ENCODE measurements at regions not wholly inside any gene's neighbourhood (a gene's known extent, or its start where the extent isn't known, plus 50 kb on each side); places are given as distances from the start of the nearest gene placed in this dataset.

DNA sequence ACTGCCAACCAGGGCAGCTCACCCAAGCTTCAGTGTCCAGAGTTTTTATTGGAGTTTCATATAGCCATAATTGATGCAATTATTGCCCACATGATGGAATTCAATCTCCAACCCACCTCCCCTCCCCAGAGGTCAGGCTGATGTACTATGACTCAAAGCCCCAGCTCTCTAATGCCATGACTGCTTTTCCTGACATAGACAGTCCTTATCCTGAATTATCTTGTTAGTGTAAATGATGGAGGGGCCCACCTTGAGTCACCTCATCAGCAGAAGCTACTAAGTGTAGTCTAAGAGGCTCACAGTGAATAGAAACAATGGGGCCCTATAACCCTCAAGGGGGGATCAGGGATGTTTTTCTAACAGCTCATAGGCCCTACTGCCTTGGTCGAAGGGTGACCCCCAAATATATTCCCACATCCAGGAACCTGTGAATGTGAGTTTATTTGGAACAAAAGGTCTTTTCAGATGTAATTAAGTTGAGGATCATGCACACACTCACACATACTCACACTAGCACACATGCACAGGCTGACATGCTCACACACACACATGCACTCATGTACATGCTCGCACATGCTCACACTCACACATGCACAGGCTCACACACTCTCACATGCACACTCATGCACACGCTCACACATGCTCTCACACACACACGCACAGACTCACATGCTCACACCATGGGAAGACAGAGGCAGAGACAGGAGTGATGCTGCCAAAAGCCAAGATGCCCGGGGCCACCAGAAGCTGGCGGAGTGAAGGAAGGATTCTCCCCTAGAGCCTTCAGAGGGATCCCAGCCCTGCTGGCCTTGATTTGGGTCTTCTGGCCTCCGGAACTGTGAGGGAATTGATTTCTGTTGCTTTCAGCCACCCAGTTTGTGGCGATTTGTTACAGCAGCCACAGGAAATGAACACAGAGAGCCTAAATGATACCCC is 131.2 kb upstream of the SMAD3 start:
- H3K4me1 ChIP-seq (replicated peaks) = peaks cover 38% of the 10 kb centered on the region
- H3K36me3 ChIP-seq = no peaks in the 10 kb centered on the region
- no peak overlapping the region for H3K27ac ChIP-seq
- no peaks in the 10 kb centered on the region for H3K27me3 ChIP-seq (replicated peaks)
- H3K4me3 ChIP-seq = no peak overlapping the region
- no peak for DNase-seq (ENCODE audit: low read depth in 1 of 2, low spot score in 2 of 2)
- no peaks in the 10 kb centered on the region for H3K9me3 ChIP-seq (replicated peaks)

DNA sequence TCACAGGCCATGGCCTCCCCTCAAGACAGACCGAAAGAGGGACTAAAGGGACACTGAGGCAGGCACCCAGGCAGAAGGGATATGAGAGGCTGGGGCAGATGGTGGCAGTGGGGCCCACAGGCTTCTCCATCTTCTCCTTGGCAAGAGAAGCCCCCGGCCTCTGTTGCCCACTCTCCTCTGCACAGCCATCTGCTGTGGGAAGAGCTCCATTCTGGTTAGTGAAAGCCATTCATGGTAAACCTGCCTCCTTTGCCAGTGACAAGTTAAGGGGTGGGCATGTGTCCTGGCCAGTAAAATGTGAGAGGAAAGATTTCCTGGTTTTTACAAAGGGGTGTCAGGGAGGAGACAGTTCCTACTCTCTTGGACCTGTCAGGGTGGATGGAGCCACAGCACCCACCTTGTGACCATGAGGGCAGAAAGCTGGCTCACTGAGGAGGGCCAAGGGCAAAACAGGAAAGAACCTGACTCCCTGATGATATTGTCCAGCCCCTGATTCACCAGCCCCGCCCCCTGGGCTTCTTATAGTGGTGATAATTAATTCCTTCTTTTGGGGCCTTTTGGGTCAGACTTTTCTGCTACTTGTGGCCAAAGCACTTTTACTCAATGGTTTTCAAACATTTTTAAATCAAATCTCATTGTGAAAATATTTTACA is 130.4 kb upstream of the SMAD3 start:
- Histone ChIP-seq H3K36me3 (no peaks in the 10 kb centered on the region), H3K4me1 (replicated peaks) (peaks cover 38% of the 10 kb centered on the region), H3K9me3 (replicated peaks) (no peaks in the 10 kb centered on the region), H3K27ac (no peak overlapping the region), H3K27me3 (replicated peaks) (no peaks in the 10 kb centered on the region), H3K4me3 (no peak overlapping the region)
- DNase-seq (ENCODE audit: low read depth in 1 of 2, low spot score in 2 of 2) = no peak

DNA sequence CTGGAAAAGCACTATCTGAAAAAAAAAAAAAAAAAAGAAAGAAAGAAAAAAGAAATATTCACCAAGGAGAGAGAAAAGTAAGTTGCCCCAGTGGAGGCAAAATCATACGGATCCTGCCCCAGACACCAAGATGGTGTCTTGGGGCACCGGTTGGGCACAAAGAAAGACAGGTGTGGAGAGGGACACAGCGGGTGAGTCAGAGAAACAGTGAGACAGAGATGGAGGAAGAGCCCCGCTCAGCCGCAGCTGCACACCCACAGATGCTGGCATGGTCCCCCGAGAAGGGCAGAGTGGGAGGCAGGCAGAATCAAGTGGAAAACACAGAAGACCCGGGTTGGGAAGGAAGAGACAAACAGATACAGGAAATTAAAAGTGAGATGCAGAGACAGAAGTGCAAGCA is 129.7 kb upstream of the SMAD3 start:
- peak overlapping the region; percentile 37 for H3K4me3 ChIP-seq

DNA sequence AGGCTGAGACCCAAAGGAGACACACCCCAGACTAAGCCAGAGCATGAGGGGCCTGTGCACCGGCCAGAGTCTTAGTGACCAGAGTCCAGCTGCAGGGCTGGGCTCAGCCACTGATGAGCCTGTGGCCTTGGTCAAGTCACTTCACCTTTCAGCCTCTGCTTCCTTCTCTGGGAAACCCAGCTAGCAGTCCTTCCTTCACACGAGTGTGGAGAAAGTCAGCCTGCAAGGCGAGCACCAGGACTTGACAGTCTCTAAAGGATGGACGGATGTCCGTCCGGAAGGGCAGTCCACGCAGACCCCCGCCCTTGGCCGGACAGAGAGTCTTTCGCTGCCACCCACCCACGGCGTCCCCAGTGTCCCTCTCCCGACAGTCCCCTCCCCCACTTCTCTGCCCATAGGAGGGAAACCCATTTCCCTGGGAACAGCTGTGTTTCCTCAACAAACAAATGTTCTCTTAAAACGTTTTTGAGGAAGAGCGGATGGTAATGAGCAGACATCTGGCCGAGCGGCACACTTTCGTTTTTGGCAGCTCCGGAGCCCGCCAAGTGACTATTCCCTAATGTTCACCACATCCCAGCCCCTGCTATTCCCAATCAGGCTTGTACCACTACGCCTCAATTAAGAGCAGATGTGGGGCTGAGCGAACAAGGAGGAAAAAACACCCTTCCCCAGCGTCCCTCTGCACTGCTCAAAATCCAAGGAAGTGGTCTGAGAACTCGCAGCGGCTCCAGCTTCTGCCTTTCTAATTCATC is 129.1 kb upstream of the SMAD3 start:
- H3K9me3 ChIP-seq (replicated peaks) = no peaks in the 10 kb centered on the region

More for the DNA sequence above, 129.7 kb upstream of the SMAD3 start:
- no peak overlapping the region; the same call in 1 of the 2 replicates for H3K27ac ChIP-seq
- H3K4me1 ChIP-seq (replicated peaks) = peaks cover 41% of the 10 kb centered on the region
- no peak for DNase-seq (ENCODE audit: low read depth in 1 of 2, low spot score in 2 of 2)
- no peaks in the 10 kb centered on the region for H3K9me3 ChIP-seq (replicated peaks)
- H3K36me3 ChIP-seq = no peaks in the 10 kb centered on the region
- no peaks in the 10 kb centered on the region for H3K27me3 ChIP-seq (replicated peaks)

DNA sequence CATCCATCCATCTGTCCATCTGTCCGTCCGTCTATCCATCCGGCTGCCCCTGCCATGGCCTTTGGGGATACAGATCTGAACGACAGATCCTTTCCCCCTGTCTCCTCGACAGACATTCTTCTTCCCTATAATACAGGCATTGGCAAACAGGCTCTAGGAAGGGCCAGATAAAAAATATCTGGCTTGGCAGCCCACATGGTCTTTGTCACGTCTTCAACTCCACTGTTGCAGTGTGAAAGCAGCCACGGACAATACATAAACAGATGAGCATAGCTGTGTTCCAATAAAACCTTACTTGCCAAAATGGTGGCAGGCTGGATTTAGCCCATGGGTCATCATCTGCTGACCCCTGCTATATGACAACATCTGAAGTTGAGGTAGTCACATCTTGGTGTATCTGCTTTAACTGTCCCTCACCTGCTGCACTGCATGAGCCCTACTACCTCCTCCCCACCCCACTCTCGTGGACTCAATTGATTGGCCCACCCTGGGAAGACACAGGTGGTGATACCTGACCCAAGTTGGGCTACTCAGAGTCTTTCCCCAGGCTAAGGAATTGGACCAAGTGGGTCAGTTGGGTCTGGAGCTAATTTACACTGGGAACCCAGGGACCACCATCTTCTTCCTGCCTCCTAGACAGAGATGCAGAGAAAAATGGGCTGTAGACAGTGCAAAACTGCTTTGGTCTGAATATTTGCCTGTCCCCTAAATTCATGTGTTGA is 128.4 kb upstream of the SMAD3 start:
- Histone ChIP-seq H3K27me3 (replicated peaks) (no peaks in the 10 kb centered on the region), H3K27ac (peak overlapping the region; percentile 38)
- DNase-seq (ENCODE audit: low read depth in 1 of 2, low spot score in 2 of 2) = no peak

More for the DNA sequence above, 129.1 kb upstream of the SMAD3 start:
- Histone ChIP-seq H3K4me3 (peak overlapping the region; percentile 37), H3K4me1 (replicated peaks) (peaks cover 35% of the 10 kb centered on the region), H3K27me3 (replicated peaks) (no peaks in the 10 kb centered on the region), H3K27ac (peak overlapping the region; percentile 38), H3K36me3 (no peaks in the 10 kb centered on the region)
- DNase-seq (ENCODE audit: low read depth in 1 of 2, low spot score in 2 of 2) = peak in 1 of 2 experiments; percentile 44

DNA sequence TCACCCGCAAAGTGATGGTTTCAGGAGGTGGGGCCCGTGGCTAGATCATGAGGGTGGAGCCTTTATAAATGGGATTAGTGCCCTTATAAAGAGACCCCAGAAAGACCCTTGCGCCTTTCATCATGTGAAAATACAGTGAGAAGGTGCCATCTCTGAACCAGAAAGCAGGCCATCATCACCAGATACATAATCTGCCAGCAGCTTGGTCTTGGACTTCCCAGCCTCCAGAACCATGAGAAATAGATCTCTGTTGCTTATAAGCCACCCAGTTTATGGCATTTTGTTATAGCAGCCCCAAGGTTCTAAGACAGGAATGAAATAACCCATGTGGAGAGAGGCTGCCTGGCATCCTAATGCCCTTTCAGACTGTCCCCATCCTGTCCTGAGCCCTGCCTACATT is 127.8 kb upstream of the SMAD3 start:
- Histone ChIP-seq H3K4me1 (replicated peaks) (peaks cover 22% of the 10 kb centered on the region), H3K27ac (no peak overlapping the region), H3K27me3 (replicated peaks) (no peaks in the 10 kb centered on the region), H3K4me3 (no peak overlapping the region), H3K36me3 (no peaks in the 10 kb centered on the region), H3K9me3 (replicated peaks) (no peaks in the 10 kb centered on the region)
- no peak for DNase-seq (ENCODE audit: low read depth in 1 of 2, low spot score in 2 of 2)

More for the DNA sequence above, 128.4 kb upstream of the SMAD3 start:
- Histone ChIP-seq H3K4me3 (peak overlapping the region; percentile 37), H3K4me1 (replicated peaks) (peaks cover 28% of the 10 kb centered on the region), H3K9me3 (replicated peaks) (no peaks in the 10 kb centered on the region), H3K36me3 (no peaks in the 10 kb centered on the region)

DNA sequence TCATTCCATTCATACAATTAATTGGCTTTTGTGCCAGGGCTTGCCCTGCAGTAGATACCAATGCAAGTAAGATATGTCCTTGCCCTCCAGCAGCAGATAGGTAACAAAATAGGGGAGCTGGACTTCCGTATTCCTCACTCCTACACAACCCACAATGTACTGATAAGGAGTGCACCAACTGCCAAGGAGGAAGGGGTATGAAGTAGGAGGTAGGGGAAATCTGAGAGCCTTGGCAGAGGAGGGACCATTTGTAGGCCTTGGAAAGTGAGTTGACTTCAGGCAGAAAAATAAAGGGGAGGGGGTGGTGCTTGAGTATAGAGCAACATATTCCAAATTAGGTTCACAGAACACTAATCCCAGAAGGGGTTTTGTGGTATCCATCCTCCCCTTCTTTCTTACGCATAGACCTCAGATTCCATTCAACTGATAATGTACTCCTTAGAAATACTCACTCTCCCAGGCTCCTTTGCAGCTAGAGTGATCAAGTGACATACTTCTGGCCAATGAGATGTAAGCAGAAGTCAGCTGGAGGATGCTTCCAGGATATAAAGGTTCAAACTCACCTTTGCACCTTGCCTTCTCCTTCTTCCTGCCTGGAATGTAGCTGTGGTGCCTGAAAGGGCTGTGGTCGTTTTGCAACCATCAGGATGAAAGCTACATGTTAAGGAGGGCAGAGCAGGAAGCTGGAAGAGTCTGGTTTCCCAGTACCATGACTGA is 127.1 kb upstream of the SMAD3 start:
- DNase-seq (ENCODE audit: low read depth in 1 of 2, low spot score in 2 of 2) = no peak
- no peaks in the 10 kb centered on the region for H3K27me3 ChIP-seq (replicated peaks)
- no peaks in the 10 kb centered on the region for H3K9me3 ChIP-seq (replicated peaks)
- H3K4me3 ChIP-seq = no peak overlapping the region
- peaks cover 18% of the 10 kb centered on the region for H3K4me1 ChIP-seq (replicated peaks)
- H3K36me3 ChIP-seq = no peaks in the 10 kb centered on the region
- H3K27ac ChIP-seq = no peak overlapping the region

DNA sequence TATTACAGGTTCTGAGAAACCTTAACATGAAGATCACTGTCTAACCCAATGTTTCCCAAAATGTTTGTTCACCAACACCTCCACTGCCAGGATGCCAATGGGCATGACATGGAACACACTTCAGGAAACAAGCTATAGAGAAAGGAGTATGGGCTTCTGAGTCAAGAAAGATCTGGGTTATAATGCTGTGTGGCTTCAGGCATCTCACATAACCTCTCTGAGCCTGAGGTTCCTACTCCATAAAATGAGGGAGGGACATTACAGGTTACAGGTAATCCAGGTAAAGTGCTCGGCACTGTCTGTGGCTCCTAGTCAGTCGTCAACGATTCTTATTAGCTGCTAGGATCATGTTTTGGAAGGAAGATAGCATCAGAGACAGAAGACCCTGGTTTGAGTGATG is 126.4 kb upstream of the SMAD3 start:
- Histone ChIP-seq H3K4me1 (replicated peaks) (peaks cover 18% of the 10 kb centered on the region), H3K27me3 (replicated peaks) (no peaks in the 10 kb centered on the region), H3K36me3 (no peaks in the 10 kb centered on the region), H3K4me3 (no peak overlapping the region), H3K27ac (no peak overlapping the region), H3K9me3 (replicated peaks) (no peaks in the 10 kb centered on the region)
- no peak for DNase-seq (ENCODE audit: low read depth in 1 of 2, low spot score in 2 of 2)

DNA sequence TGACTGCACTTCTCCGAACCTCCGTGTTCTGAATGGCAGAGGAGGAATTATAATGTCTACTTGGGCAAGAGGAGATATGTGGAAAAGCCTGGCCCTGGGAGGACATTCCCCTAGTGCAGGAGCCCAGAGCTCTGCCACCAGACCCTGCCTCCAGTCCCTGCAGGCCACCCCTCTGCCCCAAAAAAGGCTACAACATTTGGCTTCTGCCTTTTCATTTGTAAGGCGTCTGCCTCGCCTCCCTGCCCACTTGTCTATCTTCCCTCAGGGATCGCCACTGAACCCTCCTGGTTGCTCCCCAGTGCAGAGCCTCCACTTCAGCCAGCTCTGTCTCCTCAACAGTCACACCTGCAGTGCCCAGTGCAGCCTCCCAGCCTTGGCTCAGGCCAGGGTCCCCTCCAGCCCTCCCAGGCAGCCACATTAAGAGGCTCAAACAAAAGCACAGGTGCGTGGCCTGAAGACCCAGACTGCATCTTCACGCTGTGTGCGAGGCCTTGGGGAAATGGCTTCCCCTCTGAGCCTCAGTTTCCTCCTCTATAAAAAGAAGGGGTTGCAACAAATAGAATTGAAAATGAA is 125.9 kb upstream of the SMAD3 start:
- DNase-seq (ENCODE audit: low read depth in 1 of 2, low spot score in 2 of 2) = no peak
- H3K27me3 ChIP-seq (replicated peaks) = no peaks in the 10 kb centered on the region
- no peaks in the 10 kb centered on the region for H3K9me3 ChIP-seq (replicated peaks)
- no peaks in the 10 kb centered on the region for H3K36me3 ChIP-seq
- H3K4me3 ChIP-seq = no peak overlapping the region
- peaks cover 18% of the 10 kb centered on the region for H3K4me1 ChIP-seq (replicated peaks)
- H3K27ac ChIP-seq = no peak overlapping the region

DNA sequence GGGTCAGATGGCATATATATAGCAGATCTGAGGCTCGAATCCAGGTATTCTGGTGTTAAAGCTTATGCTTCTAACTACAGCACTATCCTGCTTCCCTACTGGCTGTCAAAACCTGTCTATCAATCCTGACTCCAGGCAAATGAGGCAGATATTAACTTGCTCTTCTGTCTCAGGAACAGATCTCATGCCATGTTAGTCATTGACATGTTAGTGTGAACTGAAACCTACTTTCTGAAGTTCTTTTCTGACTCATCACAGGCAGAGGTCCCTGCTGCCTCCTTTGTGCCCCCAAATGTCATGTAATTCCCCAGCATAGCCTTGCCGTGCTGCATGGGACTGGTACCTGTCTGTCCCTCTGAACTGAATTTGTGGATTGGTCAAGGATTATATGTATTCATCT is 125.0 kb upstream of the SMAD3 start:
- no peak overlapping the region for H3K27ac ChIP-seq
- H3K27me3 ChIP-seq (replicated peaks) = no peaks in the 10 kb centered on the region
- H3K4me1 ChIP-seq (replicated peaks) = peaks cover 18% of the 10 kb centered on the region
- no peaks in the 10 kb centered on the region for H3K36me3 ChIP-seq
- H3K9me3 ChIP-seq (replicated peaks) = no peaks in the 10 kb centered on the region
- no peak for DNase-seq (ENCODE audit: low read depth in 1 of 2, low spot score in 2 of 2)
- no peak overlapping the region for H3K4me3 ChIP-seq

DNA sequence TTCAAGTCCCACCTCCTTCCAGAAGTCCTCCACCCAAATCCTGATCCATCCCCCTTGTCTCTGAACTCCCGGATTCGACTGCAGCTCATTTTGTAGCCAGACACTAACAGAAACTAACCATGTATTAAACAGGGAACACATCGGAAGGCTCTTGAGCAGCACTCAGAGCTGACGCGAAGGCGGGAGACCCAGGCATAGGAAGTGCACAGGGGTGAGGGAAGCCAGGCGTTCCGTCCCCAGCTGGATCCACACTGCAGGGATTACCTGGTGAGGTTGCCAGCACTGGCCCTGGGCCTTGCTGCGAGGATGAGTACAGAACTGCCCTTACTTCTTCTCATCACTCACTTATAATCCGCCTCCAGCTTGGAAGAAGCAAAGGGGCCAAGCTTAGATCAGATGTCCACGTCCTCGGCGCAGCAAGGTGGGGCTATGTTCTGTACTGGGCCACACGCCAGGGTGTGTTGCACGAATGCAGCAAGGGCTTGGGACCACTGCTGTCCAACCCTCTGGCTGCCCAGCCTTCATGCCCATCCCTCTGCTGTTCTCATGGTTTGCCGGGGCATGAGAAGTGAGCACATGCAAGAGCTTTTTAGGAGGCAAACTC is 124.2 kb upstream of the SMAD3 start:
- no peaks in the 10 kb centered on the region for H3K36me3 ChIP-seq
- H3K4me1 ChIP-seq (replicated peaks) = peaks cover 12% of the 10 kb centered on the region
- DNase-seq (ENCODE audit: low read depth in 1 of 2, low spot score in 2 of 2) = no peak
- no peak overlapping the region for H3K4me3 ChIP-seq
- H3K27me3 ChIP-seq (replicated peaks) = no peaks in the 10 kb centered on the region
- no peak overlapping the region for H3K27ac ChIP-seq
- no peaks in the 10 kb centered on the region for H3K9me3 ChIP-seq (replicated peaks)

DNA sequence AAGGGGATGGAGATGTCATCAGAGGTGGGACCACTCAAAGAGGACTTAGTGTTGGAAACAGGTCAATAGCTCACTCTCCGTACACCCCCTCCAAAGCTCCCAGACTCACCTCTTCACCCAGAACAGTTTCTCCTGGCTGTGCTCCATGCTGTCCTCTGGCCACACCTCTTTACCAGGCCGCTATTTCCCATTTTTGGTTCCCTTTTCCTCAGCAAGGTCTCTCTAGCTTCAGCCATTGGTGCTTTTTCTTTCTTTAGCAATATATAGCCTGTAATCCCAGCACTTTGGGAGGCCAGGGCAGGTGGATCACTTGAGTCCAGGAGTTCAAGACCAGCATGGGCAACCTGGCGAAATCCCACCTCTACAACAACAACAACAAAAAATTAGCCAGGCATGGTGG is 123.6 kb upstream of the SMAD3 start:
- Histone ChIP-seq H3K27me3 (replicated peaks) (no peaks in the 10 kb centered on the region), H3K4me1 (replicated peaks) (peaks cover 6% of the 10 kb centered on the region), H3K36me3 (no peaks in the 10 kb centered on the region), H3K9me3 (replicated peaks) (no peaks in the 10 kb centered on the region), H3K27ac (no peak overlapping the region), H3K4me3 (no peak overlapping the region)
- DNase-seq (ENCODE audit: low read depth in 1 of 2, low spot score in 2 of 2) = no peak

Data from SJSA1 (cell line).